Mucosa of rectum (tissue), 2 donors: ENCODE measurements at regions not wholly inside any gene's neighbourhood (a gene's known extent, or its start where the extent isn't known, plus 50 kb on each side); places are given as distances from the start of the nearest gene placed in this dataset.

Experiments used
- H3K27ac ChIP-seq, 2 donors: one replicate each; pipeline ENCODE4 v1.7.0; 2013; ENCODE audit warnings: inconsistent platforms in 2 of 2, low read depth in 2 of 2, low read length in 2 of 2
- H3K27me3 ChIP-seq, 2 donors: one replicate each; pipeline ENCODE4 v1.7.0; 2013; ENCODE audit warnings: low read length in 2 of 2; ENCODE audit not compliant: control insufficient read depth in 2 of 2, insufficient read depth in 2 of 2
- H3K36me3 ChIP-seq, 2 donors: one replicate each; pipeline ENCODE4 v1.7.0; 2013; ENCODE audit warnings: low read length in 2 of 2; ENCODE audit not compliant: control insufficient read depth in 2 of 2, insufficient read depth in 2 of 2
- H3K4me1 ChIP-seq, 2 donors: one replicate each; pipeline ENCODE4 v1.7.0; 2013; ENCODE audit warnings: low read length in 2 of 2, mild to moderate bottlenecking in 1 of 2; ENCODE audit not compliant: control insufficient read depth in 2 of 2, insufficient read depth in 2 of 2
- H3K4me3 ChIP-seq, 2 donors: one replicate each; pipeline ENCODE4 v1.7.0; 2013; ENCODE audit warnings: low read length in 2 of 2
- H3K9ac ChIP-seq, 2 donors: one replicate each; pipeline ENCODE4 v1.7.0; 2013; ENCODE audit warnings: low read length in 2 of 2, low read depth in 1 of 2, mild to moderate bottlenecking in 1 of 2
- H3K9me3 ChIP-seq, 2 donors: one replicate each; pipeline ENCODE4 v1.7.0; 2013; ENCODE audit warnings: low read length in 2 of 2; ENCODE audit not compliant: control insufficient read depth in 2 of 2
- donor health status: healthy.
- donor health status: Normal muscosa, but diverticular disease.

DNA sequence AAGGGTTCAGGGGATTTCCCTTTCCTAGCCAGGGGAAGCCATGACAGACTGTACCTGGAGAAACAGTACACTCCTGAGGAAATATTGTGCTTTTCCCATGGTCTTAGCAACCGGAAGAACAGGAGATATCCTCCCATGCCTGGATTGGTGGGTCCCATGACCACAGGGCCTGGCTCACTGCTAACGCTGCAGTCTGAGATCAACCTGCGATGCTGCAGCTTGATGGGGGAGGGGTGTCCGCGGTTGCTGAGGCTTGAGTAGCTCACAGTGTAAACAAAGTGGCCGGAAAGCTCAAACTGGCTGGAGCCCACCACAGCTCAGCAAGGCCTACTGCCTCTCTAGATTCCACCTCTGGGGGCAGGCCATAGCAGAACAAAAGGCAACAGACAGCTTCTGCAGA, 819.5 kb downstream of the TECRL start:
- H3K9ac ChIP-seq = no peak overlapping the region

DNA sequence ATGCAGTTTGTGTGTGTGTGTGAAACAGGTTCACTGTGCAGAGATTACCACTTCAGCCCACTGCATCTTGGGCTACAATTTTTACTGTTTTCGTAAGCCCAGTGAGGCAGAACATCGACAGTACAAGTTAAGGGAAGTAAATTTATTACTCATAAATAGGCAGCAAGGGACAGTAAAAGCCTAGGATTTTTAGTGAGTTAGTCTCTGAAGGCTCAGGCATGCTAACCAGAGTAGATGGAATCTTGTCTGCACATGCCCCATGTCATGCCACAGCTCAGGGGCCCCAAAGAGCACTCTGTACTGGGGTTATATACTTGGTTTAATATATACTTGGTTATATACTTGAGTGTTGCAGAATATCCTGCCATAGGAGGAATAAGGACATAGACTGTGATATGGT, 825.7 kb downstream of the TECRL start:
- Histone ChIP-seq H3K27ac (no peak overlapping the region), H3K36me3 (no peaks in the 10 kb centered on the region), H3K27me3 (no peaks in the 10 kb centered on the region), H3K4me1 (no peaks in the 10 kb centered on the region), H3K4me3 (no peak overlapping the region), H3K9me3 (peaks cover 0 to 3% of the 10 kb centered on the region in 2 donors), H3K9ac (no peak overlapping the region)

More for the DNA sequence above, 819.5 kb downstream of the TECRL start:
- Histone ChIP-seq H3K4me3 (no peak overlapping the region), H3K27ac (no peak overlapping the region), H3K9me3 (no peaks in the 10 kb centered on the region), H3K27me3 (no peaks in the 10 kb centered on the region), H3K4me1 (no peaks in the 10 kb centered on the region), H3K36me3 (no peaks in the 10 kb centered on the region)

DNA sequence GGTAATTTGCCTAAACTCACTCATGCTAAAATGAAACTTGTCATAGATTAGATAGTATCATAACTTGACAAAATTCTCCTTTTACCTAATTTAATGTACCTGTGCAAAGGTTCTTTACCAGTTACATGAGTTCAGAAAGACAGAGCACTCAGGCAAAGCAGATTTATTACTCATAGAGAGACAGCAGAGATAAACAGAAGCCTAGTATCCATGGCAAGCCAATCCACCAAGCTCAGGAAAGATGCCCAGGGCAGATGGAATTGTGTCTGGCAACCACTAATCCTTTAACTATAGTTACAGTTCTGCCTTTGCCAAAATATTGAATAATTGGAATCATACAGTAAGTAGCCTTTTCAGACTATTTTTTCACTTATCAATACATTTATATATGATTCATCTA, 826.2 kb downstream of the TECRL start:
- H3K9ac ChIP-seq = no peak overlapping the region
- no peak overlapping the region for H3K27ac ChIP-seq
- H3K9me3 ChIP-seq = peaks cover 0 to 3% of the 10 kb centered on the region in 2 donors
- no peak overlapping the region for H3K4me3 ChIP-seq
- H3K27me3 ChIP-seq = no peaks in the 10 kb centered on the region
- no peaks in the 10 kb centered on the region for H3K4me1 ChIP-seq
- no peaks in the 10 kb centered on the region for H3K36me3 ChIP-seq

DNA sequence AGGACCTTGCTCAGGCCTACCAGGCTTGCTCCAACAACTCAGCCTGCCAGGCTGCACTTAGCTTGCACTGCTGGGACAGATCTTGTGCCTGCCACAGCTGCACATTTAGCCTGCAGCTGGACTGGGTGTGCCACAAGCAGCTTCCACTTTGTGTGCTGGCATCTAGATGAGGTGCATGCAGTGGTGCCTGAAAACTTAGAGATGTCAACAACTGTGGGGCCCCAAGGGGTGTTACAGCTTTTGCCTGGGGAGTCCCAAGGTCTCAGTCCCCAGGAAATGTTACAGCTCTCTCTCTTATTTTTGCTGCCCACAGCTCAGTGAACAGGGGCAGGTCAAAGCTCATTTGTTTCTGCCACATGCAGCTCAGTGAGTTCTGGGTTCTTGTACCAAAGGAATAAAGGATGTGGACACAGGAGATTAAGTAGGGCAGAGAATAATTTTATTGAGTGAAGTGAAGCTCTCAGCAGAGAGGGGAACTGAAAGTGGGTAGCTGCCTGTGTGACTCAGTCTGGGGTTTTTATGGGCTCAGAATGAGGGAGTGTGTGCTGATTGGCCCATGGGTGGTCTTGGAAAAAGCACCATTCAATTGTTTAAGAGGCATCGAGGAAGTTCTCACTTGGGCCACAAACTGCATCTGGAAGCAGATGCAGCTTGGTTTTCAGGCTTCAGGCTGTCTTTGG, 828.3 kb downstream of the TECRL start:
- no peaks in the 10 kb centered on the region for H3K27me3 ChIP-seq
- no peak overlapping the region for H3K9ac ChIP-seq
- peaks cover 0 to 3% of the 10 kb centered on the region in 2 donors for H3K9me3 ChIP-seq
- no peak overlapping the region for H3K4me3 ChIP-seq
- no peaks in the 10 kb centered on the region for H3K4me1 ChIP-seq
- H3K27ac ChIP-seq = no peak overlapping the region
- H3K36me3 ChIP-seq = no peaks in the 10 kb centered on the region

DNA sequence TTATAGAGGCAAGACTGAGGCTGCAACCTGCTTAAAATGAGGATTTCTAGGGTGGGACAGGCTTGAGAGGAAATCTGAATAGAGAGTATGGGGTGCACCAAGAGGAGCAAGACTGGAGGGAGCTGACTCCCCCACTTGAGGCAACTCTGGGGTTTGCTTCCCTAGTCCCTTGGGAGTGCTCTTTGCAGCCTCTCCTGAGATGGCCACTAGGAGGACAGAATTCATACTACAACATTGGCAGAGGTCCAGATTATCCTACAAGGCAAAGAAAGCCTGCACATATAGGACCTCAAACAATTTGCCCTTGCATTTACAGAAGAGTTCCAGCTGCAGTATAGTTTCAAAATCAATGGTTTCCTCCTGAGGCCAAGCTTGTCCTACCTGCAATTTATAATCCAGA, 830.9 kb downstream of the TECRL start:
- peaks cover 0 to 3% of the 10 kb centered on the region in 2 donors for H3K9me3 ChIP-seq
- no peaks in the 10 kb centered on the region for H3K4me1 ChIP-seq
- H3K27me3 ChIP-seq = no peaks in the 10 kb centered on the region
- no peak overlapping the region for H3K4me3 ChIP-seq
- H3K36me3 ChIP-seq = no peaks in the 10 kb centered on the region
- H3K27ac ChIP-seq = no peak overlapping the region
- no peak overlapping the region for H3K9ac ChIP-seq

DNA sequence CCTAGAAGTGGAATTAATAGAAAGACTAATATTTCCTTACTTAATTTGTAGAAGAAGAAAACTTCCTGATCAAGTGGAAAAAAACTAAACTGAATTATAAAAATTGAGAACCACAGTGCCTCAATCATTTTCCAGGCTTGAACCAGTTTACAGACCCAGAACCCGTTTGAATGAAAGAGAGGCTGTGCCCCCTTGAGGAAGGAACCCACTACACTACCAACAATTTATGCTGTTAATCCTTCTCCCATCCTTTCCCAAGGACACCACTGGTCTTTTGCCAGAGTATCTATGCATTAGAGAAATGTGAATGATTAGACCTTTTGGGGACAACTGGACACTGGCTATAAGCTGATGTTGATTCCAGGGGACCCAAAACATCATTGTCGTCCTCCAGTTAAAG, 842.6 kb downstream of the TECRL start:
- no peaks in the 10 kb centered on the region for H3K27me3 ChIP-seq
- H3K9ac ChIP-seq = no peak overlapping the region
- H3K36me3 ChIP-seq = no peaks in the 10 kb centered on the region
- H3K4me1 ChIP-seq = no peaks in the 10 kb centered on the region
- peaks cover 0 to 2% of the 10 kb centered on the region in 2 donors for H3K9me3 ChIP-seq
- no peak overlapping the region for H3K27ac ChIP-seq
- H3K4me3 ChIP-seq = no peak overlapping the region

DNA sequence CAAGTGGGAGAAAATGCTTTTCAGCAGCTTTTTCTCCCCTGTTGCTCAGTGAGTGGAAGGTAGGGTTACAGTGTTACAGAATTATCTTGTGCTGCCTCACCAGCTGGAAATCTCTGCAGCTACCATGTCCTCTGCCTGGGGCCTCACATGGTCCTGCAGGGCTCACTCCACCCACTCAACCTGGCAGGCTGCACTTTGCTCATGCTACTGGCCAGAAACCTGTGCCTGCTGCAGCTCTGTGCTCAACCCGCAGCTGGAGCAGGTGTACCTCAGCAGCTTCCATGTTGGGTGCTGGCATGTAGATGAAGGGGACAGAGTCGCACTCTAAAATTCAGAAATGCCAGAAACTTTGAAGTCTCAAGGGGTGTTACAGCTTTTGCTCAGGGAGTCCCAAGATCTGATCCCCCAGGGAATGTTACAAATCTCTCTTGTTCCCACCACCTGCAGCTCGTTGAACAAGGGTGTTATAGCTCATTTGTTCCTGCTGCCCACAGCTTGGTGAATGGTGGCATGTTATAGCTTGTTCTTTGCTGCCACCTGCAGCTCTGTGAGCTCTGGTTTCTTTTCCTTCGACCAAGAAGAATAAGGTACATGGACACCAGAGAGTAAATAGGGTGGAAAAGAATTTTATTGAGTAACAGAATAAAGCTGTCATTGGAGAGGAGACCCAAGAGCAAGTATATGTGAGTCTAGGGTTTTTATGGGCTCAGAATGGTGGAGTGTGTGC, 845.8 kb downstream of the TECRL start:
- no peak overlapping the region for H3K27ac ChIP-seq
- no peaks in the 10 kb centered on the region for H3K36me3 ChIP-seq
- no peak overlapping the region for H3K4me3 ChIP-seq
- no peaks in the 10 kb centered on the region for H3K4me1 ChIP-seq
- H3K9ac ChIP-seq = no peak overlapping the region
- H3K27me3 ChIP-seq = no peaks in the 10 kb centered on the region
- H3K9me3 ChIP-seq = peaks cover 0 to 5% of the 10 kb centered on the region in 2 donors

DNA sequence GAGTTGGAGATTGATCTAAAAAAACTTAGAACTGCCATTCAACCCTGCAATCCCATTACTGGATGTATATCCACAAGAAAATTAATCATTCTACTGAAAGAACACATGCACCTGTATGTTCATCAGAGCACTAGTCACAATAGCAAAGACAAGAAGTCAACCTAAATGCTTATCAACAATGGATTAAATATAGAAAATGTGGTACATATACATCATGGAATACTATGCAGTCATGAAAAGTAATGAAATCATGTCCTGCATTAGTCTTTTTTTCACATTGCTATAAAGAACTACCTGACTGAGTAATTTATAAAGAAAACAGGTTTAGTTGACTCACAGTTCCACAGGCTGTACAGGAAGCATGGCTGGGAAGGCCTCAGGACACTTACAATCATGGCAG, 850.5 kb downstream of the TECRL start:
- H3K36me3 ChIP-seq = no peaks in the 10 kb centered on the region

DNA sequence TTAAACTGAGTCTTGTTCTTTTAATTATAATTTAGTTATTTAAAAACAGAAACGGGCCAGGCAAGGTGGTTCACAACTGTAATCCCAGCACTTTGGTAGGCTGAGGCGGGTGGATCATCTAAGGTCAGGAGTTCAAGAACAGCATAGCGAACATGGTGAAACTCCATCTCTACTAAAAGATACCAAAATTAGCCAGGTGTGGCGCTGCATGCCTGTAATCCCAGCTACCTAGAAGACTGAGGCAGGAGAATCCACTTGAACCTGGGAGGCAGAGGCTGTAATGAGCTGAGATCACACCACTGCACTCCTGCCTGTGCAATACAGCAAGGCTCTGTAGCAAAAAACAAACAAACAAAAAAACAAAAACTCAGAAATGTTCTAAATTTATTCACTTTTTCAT, 852.9 kb downstream of the TECRL start:
- no peaks in the 10 kb centered on the region for H3K36me3 ChIP-seq
- no peak overlapping the region for H3K27ac ChIP-seq
- H3K27me3 ChIP-seq = no peaks in the 10 kb centered on the region
- H3K4me1 ChIP-seq = no peaks in the 10 kb centered on the region
- no peak overlapping the region for H3K4me3 ChIP-seq
- H3K9me3 ChIP-seq = peaks cover 0 to 7% of the 10 kb centered on the region in 2 donors
- H3K9ac ChIP-seq = no peak overlapping the region

More for the DNA sequence above, 850.5 kb downstream of the TECRL start:
- H3K9ac ChIP-seq = no peak overlapping the region
- H3K27me3 ChIP-seq = no peaks in the 10 kb centered on the region
- H3K27ac ChIP-seq = no peak overlapping the region
- no peak overlapping the region for H3K4me3 ChIP-seq
- H3K9me3 ChIP-seq = peaks cover 0 to 7% of the 10 kb centered on the region in 2 donors
- no peaks in the 10 kb centered on the region for H3K4me1 ChIP-seq

DNA sequence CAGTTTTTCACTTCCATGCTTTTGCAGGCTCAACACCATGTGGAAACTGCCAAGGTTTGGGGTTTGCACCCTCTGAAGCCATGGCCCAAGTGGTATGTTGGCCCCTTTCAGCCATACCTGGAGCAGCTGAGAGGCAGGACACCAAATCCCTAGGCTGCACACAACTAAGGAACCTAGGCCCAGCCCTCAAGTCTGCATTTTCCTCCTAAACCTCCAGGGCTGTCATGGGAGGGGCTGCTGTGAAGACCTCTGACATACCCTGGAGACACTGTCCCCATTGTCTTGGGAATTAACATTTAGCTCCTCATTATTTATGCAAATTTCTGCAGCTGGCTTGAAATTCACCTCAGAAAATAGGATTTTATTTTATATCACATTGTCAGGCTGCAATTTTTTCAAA, 856.1 kb downstream of the TECRL start:
- Histone ChIP-seq H3K4me1 (no peaks in the 10 kb centered on the region), H3K9me3 (peaks cover 0 to 2% of the 10 kb centered on the region in 2 donors), H3K9ac (no peak overlapping the region), H3K27me3 (no peaks in the 10 kb centered on the region), H3K27ac (no peak overlapping the region), H3K36me3 (no peaks in the 10 kb centered on the region), H3K4me3 (no peak overlapping the region)
